GM21717 (cell line): ENCODE measurements at regions not wholly inside any gene's neighbourhood (a gene's known extent, or its start where the extent isn't known, plus 50 kb on each side); places are given as distances from the start of the nearest gene placed in this dataset.
"Not testable (repeated sequence)": the region's sequence is repeated elsewhere in the genome, so short reads cannot be mapped to it uniquely, and the experiment has no call there.

Experiments used
- ATAC-seq: cut with Tn5 transposase; IDR thresholded peaks from one replicate; pipeline ENCODE4 v1.9.1; 2021; ENCODE audit warnings: mild to moderate bottlenecking, moderate library complexity; ENCODE audit not compliant: unreplicated experiment

DNA sequence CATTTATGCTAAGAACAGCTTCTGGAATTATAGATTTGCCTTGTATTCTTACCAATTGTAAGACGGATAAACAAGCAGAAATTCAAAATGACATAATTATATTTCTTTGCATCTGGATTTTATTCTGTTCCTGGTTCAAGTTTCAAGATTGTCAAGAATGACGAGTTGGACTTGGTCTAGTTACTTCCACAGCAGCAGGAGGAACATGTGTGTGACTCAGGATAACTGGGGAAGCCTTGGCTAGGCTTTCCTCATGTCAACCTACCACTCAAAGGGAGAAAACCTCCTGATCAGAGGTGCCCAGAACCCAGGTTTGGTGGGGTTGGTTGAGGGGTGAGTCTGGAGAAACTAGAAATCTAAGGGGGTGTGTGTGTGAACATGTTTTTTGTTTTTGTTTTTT, 259.7 kb downstream of the SOX2 start:
- no peak for ATAC-seq

- ATAC-seq: no peak
Measured at GRCh38 chr3:181974198-181974597, 262.5 kb downstream of the SOX2 start.

- no peak for ATAC-seq
Measured at GRCh38 chr3:181976526-181976925, 264.8 kb downstream of the SOX2 start.

- ATAC-seq: no peak
Measured at GRCh38 chr3:181985386-181985785, 273.7 kb downstream of the SOX2 start.

- ATAC-seq: no peak
Measured at GRCh38 chr3:181987736-181988135, 276.0 kb downstream of the SOX2 start.

DNA sequence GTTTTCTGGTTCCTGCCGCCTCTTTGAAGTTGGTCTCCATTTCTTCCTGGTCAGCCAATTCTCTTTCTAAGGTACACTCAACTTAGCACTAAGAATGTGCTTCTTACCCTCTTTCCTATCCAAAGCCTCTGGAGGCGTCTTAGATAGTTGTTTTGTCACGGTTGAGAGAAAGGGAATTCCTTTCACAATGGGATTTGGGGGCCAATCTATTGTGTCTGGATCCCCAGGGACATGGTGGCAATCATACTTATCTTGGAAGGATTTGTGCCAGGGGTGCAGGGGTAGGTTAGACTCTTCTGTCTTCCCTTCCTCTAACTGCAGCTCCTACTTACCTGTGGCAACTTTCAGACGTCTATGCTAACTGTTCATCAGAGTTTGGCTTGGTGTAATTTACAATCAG, 287.1 kb downstream of the SOX2 start:
- ATAC-seq: peak; percentile 15

DNA sequence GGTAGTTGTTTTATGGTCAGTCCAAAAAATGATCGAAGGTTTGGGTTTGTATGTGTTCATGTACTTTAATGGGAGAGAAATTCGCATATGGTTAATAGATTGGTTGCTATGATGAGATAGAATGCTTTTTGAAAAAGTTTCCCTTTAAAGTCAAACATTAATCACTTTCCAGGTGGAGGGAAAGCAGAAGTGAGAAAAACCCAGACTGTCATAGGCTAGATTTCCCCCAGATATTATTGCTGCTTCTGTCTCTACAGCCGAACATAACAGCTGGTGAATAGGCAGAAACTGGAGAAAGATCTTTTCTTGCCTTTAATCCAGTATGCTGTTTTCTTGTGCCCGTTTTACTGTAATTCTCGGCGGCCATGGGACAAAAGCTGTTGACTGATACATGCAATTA, 287.6 kb downstream of the SOX2 start:
- peak; percentile 83 for ATAC-seq

DNA sequence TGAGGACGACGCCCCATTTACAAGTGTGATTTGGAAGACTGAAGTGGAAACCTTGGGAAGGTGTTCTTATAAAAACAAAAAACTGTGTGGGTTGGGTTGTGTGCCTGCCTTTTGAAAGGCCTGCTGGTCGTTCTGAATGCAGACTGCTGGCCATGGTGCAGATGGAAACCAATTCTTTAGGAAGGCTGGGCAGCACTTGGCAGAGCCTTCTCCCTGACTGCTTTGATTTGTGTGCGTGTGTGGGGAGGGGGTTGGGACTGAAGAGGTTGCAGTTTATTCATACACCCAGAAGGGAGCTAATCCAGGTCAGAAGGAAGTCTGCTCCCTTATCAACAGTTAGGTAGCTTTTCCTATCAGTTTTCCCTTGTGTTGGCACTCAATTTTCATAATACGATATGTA, 288.7 kb downstream of the SOX2 start:
- ATAC-seq: no peak

GRCh38 chr3:182005219-182005618, 293.5 kb downstream of the SOX2 start:
- no peak for ATAC-seq

DNA sequence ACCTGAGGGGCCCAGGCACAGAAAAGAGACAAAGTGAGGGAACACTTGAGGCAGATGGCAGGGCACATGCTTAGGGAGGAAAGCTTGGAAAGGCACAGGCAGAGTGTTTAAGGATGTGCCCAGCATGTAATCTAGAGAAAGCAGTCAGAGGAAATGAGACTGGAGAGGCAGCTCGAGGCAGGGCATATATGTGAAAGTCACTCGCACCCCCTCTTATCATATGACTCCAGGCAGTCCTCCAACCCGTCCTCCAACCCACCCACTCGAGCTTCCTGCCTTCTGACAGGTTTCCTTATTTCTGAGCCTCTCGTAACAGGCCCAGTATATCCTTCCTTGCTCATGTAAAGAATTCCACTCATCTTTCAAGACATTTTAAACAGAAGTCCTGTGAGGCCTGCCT, 294.0 kb downstream of the SOX2 start:
- no peak for ATAC-seq

DNA sequence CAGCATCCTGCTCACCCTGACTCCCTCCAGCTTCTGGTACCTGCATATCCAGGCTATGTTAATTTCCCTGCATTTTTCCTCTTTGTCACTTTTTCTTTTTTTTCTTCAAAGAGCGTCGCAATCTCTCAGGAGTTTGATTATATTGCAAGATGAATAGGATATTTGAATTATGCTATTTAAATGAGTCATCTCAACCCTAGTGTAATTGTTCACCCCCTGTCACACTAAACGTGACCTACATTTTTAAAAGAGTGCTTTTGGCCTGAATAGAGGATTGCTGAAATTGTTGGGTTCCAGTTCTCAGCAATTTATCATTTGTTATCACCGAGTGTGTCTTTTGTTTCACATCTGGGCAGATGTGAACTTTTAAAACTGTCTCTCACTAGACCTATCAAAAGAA, 294.7 kb downstream of the SOX2 start:
- no peak for ATAC-seq

- ATAC-seq: no peak
Measured at GRCh38 chr3:182007441-182007840, 295.7 kb downstream of the SOX2 start.

GRCh38 chr3:182018361-182018760, 306.6 kb downstream of the SOX2 start:
- ATAC-seq: no peak

DNA sequence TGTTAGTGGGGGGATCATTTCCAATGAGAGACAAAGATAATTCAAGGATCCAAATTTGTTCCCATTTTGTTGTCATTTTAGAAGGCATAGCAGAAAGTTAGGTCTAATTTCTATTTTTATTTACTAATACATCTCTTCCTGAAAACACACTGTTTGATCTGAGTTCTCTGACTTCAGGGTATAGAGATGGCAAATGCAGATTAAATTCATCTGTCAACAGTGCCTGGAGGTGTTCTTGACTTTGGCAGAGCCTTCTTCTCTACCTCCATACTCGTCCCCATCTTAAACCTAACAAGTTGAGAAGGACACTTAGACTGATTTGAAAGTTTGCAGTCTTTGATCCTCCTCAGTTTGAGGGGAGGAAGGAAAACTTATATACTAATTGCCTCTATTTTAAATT, 308.2 kb downstream of the SOX2 start:
- ATAC-seq: no peak

DNA sequence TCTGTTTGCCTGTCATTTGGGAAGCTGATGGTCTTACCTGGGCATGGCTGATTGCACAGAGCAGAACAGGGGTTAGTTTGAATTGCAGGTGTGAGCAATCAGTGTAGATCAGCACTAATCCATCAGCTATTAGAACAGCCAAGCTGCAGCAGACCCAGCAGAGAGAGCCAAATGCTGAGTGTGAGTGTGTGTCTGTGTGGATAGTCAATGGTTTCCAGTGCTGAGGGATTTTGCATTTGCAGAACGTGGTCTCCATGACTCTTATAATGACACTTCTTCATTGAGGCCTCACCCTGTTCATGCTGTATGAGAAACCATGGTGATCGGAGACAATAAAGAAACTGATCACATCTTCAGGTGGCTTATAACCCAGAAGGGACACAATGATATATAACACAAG, 312.1 kb downstream of the SOX2 start:
- ATAC-seq: no peak

DNA sequence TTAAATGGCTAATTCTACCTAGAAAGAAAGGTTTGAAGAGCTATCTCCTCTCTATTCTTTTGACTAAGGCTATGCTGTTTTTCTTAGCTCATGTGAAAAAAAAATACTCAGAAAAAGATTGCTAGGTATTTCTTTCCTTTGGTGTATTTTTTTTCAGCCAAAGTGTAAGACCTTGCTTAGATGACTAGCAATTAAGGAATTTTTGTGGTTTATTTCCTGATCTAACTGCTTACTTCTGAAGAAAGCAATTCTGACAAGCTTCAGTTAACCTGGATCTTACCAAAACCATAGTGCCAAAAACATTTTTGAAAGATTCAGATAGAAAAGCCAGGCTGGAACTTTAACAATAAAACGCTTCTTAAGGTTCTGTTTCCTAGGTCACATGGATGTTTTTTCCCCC, 315.6 kb downstream of the SOX2 start:
- no peak for ATAC-seq

DNA sequence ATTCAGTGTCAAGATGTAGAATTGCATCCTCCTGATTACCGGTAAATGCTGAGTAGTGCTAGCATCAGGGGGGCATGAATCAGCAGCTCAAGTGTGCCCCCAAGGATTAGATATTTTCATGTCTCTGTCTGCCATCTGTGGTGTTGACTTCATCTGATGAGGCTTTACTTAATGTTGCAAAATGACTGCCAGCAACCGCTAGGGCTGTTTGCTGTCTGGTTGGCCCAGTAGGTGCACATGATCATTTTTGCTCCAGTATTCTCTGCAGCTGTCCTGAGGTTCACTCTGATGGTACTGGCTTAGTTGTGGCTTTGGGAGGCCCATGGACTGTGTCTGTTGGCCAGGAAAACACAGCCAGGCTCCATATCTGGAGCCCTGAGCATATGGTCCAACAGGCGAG, 316.4 kb downstream of the SOX2 start:
- no peak for ATAC-seq

- ATAC-seq: not testable (repeated sequence)
Measured at GRCh38 chr3:182034231-182034630, 322.5 kb downstream of the SOX2 start.

DNA sequence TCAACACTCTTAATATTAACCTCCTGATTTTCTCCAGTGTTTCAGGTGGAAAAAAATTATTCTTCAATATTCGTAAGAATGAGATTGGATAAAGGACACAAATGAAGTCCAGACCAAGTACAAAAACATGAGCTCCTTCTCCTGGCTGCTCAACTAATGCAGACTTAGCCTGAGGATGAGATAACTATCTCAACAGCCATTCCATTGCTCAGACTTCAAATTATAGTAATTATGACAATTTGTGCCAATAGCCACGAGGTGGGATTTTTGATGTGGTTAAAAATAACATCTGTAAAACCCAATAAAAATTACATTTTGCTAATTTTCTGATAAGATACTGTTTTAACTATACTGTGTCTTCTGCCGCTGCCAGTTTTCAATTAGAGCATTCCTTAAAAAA, 323.6 kb downstream of the SOX2 start:
- ATAC-seq: no peak

GRCh38 chr3:182036382-182036781, 324.7 kb downstream of the SOX2 start:
- no peak for ATAC-seq

DNA sequence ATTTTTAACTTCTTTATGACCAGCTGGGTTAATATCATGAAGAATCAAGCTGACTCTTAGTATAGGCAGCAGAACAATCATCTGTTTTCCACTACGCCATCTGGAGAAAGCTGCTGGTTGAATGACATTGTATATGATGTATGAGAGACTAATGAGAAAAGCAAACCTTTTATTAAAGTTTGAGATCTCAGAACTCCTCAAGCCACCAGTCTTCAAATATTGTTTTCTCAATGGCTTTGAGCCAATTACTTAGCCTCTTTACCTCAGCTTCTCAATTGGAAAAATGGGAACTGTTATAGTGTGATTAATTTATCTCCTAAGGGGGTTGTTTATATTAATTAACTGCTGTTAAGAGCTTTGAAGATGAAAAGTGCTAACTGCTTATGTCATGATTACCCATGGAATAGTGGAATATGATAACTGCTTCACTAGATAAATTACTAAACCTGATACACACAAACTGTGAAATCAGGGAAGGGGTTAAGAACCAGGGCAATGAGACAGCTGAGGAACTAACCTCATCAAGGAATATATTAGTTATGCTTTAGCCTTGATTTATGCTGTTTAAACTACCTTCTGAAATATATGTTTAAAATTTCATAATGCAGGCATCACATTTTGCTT, 330.1 kb downstream of the SOX2 start:
- no peak for ATAC-seq

- ATAC-seq: no peak
Measured at GRCh38 chr3:182045736-182046135, 334.0 kb downstream of the SOX2 start.

GRCh38 chr3:182046166-182046764, 334.5 kb downstream of the SOX2 start:
- ATAC-seq: no peak
